Type B pancreatic cell (in vitro differentiated cells): ENCODE measurements at regions not wholly inside any gene's neighbourhood (a gene's known extent, or its start where the extent isn't known, plus 50 kb on each side); places are given as distances from the start of the nearest gene placed in this dataset.
"Not testable (repeated sequence)": the region's sequence is repeated elsewhere in the genome, so short reads cannot be mapped to it uniquely, and the experiment has no call there.

Experiments
- DNase-seq: peaks from one replicate; pipeline ENCODE4 v3.0.0; 2021; ENCODE audit warnings: mixed read lengths; ENCODE audit not compliant: unreplicated experiment; ENCODE audit errors: extremely low spot score
- H3K27ac Mint-ChIP-seq: 2 replicates; pipeline ENCODE4 v1.8.0; 2021; ENCODE audit warnings: mild to moderate bottlenecking, mixed read lengths
- H3K27me3 Mint-ChIP-seq: 2 replicates; pipeline ENCODE4 v1.8.0; 2021; ENCODE audit warnings: mixed read lengths
- H3K36me3 Mint-ChIP-seq: 2 replicates; pipeline ENCODE4 v1.8.0; 2021; ENCODE audit warnings: mixed read lengths
- H3K4me1 Mint-ChIP-seq: one replicate; pipeline ENCODE4 v1.8.0; 2021; ENCODE audit warnings: mixed read lengths; ENCODE audit not compliant: unreplicated experiment
- H3K4me3 Mint-ChIP-seq: 2 replicates; pipeline ENCODE4 v1.8.0; 2021; ENCODE audit warnings: mild to moderate bottlenecking, mixed read lengths
- H3K9me3 Mint-ChIP-seq: 2 replicates; pipeline ENCODE4 v1.8.0; 2021; ENCODE audit warnings: mixed read lengths
- TF ChIP-seq, protein P1 (sequence below): fragments of 200-600 bp; sonication (generic); conservative IDR thresholded peaks from 2 replicates; pipeline ENCODE4 v1.5.0; 2021; ENCODE audit warnings: antibody characterized with exemption, mild to moderate bottlenecking

DNA sequence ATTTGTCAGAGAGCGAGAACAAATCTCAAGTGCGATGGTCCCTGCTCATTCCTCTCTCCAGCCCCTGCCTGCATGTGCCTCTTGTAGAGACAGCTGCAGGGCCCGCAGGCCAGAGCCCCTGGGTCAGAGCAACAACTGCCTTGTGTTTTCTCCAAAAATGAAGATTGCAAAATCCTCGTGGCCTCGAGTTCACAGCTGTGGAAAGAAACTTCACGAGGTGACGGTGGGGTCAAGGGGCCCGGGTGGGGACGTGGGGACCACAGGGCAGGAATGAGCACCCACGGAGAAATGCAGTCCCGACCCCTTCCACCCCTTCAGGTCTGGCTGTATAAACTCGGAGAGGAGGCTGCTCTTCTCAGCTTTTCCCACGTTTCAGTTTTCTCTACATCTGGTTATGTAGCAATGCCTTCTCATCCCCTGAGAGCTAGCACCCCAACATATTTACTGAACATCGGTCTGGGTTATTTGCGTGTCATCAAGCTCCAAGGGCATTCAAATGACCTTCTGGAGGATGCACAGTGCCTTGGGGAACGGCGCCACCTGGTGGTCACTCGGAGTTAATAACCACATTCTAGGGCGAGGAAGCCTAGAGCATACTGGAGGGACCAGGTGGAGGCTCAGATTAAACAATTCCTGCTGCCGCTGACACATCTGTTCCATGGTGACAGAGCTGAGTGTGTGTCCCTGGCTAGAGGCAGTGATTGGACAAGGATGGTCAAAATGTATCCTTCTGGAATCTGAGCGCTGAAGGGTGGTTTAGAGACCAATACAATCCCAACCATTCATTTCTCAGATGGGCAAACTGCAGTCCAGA is 91.4 kb upstream of the CYRIA start:
- peak overlapping the region; percentile 38 for H3K27ac Mint-ChIP-seq
- TF ChIP-seq, protein P1, sequence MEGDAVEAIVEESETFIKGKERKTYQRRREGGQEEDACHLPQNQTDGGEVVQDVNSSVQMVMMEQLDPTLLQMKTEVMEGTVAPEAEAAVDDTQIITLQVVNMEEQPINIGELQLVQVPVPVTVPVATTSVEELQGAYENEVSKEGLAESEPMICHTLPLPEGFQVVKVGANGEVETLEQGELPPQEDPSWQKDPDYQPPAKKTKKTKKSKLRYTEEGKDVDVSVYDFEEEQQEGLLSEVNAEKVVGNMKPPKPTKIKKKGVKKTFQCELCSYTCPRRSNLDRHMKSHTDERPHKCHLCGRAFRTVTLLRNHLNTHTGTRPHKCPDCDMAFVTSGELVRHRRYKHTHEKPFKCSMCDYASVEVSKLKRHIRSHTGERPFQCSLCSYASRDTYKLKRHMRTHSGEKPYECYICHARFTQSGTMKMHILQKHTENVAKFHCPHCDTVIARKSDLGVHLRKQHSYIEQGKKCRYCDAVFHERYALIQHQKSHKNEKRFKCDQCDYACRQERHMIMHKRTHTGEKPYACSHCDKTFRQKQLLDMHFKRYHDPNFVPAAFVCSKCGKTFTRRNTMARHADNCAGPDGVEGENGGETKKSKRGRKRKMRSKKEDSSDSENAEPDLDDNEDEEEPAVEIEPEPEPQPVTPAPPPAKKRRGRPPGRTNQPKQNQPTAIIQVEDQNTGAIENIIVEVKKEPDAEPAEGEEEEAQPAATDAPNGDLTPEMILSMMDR, result peak; percentile 97
- no peak overlapping the region for H3K4me3 Mint-ChIP-seq
- peaks cover 9% of the 10 kb centered on the region for H3K27me3 Mint-ChIP-seq
- H3K9me3 Mint-ChIP-seq, result peaks cover 6% of the 10 kb centered on the region
- DNase-seq, result peak; percentile 82
- no peaks in the 10 kb centered on the region for H3K36me3 Mint-ChIP-seq
- peaks cover 4% of the 10 kb centered on the region for H3K4me1 Mint-ChIP-seq

DNA sequence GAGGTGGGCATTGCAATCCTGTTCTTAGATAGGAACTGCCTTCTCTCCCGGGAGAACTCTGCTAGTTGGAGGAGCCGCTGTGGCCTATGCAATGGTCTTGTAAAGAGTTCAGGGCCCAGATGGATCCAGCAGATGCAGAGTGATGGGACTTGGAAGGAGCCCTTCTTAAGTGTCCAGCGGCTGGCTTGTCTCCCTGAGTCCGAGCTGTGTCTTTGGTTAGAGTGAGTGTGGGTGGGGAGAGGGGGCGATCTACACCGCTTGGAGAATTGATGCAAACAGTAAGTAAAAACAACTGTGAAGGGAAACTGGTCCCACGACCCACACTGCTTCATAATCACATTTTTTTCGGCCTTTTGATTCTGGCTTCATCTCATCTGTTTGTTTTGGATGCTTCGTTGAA is 89.8 kb upstream of the CYRIA start:
- peaks cover 9% of the 10 kb centered on the region for H3K27me3 Mint-ChIP-seq

GRCh38 chr2:16753025-16753424 is 87.4 kb upstream of the CYRIA start:
- H3K4me1 Mint-ChIP-seq, DNase-seq, H3K27ac Mint-ChIP-seq, H3K9me3 Mint-ChIP-seq, H3K4me3 Mint-ChIP-seq, H3K36me3 Mint-ChIP-seq, H3K27me3 Mint-ChIP-seq: not testable (repeated sequence)

More for the DNA sequence above, 89.8 kb upstream of the CYRIA start:
- H3K9me3 Mint-ChIP-seq, result peaks cover 6% of the 10 kb centered on the region
- no peaks in the 10 kb centered on the region for H3K36me3 Mint-ChIP-seq
- H3K27ac Mint-ChIP-seq, result no peak overlapping the region
- H3K4me3 Mint-ChIP-seq, result no peak overlapping the region
- H3K4me1 Mint-ChIP-seq, result peaks cover 4% of the 10 kb centered on the region
- TF ChIP-seq, protein P1, result no peak
- DNase-seq, result no peak

GRCh38 chr2:16750925-16751214 is 85.2 kb upstream of the CYRIA start:
- H3K36me3 Mint-ChIP-seq, H3K4me1 Mint-ChIP-seq, H3K27me3 Mint-ChIP-seq, DNase-seq, H3K4me3 Mint-ChIP-seq, H3K9me3 Mint-ChIP-seq, H3K27ac Mint-ChIP-seq: not testable (repeated sequence)

DNA sequence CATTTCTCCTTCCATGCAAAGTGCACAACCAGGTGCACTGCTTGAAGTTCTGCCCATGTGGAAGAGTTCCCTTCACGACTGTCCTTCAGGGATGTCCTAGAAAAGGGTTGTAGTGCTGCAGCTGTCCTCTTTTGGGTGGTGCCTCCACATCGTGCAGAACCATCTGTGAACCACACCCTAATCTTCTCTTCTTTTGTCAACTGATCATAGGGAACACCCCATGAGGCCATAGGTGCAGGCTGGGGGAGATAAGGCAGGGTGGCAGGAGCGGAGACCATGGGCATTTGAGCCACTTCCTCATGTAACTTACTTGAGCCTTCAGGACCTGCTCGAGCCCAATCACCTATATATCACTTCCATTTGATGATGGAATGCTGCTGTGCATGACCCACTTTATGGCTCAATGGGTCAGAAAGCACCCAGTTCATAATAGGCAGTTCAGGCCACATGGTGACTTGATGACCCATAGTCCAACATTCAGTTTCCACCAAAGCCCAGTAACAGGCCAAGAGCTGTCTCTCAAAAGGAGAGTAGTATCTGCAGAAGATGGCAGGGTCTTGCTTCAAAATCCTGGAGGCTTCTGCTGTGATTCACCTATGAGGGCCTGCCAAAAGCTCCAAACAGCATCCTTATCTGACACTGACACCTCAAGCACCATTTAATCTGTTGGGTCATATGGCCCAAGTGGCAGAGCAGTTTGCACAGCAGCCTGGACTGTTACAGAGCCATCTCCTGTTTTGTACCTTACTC is 84.7 kb upstream of the CYRIA start:
- no peaks in the 10 kb centered on the region for H3K36me3 Mint-ChIP-seq
- no peak overlapping the region for H3K27ac Mint-ChIP-seq
- H3K4me1 Mint-ChIP-seq, result no peaks in the 10 kb centered on the region
- DNase-seq, result no peak
- TF ChIP-seq, protein P1, result no peak
- H3K27me3 Mint-ChIP-seq, result peaks cover 12% of the 10 kb centered on the region
- peaks cover 6% of the 10 kb centered on the region for H3K9me3 Mint-ChIP-seq
- no peak overlapping the region for H3K4me3 Mint-ChIP-seq

DNA sequence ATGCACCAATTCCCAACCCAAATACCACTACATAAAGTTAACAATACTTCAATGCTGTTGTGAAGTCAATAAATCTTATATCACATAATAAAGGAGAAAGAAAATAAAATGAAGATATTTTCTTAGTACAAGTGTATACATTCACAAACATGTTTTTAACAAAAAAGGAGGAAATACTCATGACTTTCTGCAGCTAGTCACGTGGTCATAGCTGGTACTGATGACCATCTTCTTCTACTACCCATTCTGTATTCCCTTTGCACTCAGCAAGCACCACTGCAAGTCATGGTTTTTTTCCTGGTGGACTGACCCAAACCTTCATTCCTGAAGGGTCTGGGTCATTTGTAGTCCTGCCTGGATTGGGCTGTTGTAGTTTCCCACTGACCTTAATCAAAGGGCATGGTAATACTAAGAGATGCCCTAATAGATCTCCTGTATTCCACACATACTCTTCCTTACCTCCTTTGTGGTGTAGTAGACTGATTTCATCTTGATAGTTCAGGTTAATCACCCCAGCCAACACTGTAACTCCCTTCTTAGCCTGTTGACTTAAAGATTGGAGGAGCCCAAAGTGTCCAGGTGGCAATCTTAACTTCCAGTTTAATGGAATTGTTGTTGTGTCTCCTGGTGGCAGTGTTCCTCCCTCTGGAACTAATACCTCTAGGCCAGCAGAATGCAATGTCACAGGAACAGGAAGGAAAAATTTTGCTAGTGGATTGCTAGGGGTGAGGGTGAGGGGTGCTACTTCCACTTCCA is 83.1 kb upstream of the CYRIA start:
- not testable (repeated sequence) for H3K4me1 Mint-ChIP-seq, H3K36me3 Mint-ChIP-seq, H3K27ac Mint-ChIP-seq, H3K27me3 Mint-ChIP-seq, H3K4me3 Mint-ChIP-seq, H3K9me3 Mint-ChIP-seq, DNase-seq

DNA sequence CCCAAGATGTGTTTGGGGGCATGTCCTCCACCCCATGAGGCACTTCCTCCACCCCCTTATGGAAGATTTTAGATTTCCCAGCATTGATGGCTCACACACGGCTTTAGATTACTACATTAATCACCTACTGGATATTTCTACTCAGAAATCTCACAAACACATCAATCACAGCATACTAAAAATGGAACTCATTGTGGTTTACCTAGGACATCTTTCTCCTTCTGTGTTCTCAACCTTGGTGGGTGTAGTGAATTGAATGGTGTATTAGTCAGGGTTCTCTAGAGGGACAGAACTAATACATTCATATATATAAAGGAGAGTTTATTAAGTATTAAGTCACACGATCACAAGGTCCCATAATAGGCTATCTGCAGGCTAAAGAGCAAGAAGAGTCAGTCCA is 82.1 kb upstream of the CYRIA start:
- TF ChIP-seq, protein P1, result no peak
- H3K27me3 Mint-ChIP-seq, result peaks cover 9% of the 10 kb centered on the region
- no peaks in the 10 kb centered on the region for H3K36me3 Mint-ChIP-seq
- no peak overlapping the region for H3K27ac Mint-ChIP-seq
- H3K9me3 Mint-ChIP-seq, result peaks cover 4% of the 10 kb centered on the region
- H3K4me3 Mint-ChIP-seq, result no peak overlapping the region
- DNase-seq, result no peak
- H3K4me1 Mint-ChIP-seq, result no peaks in the 10 kb centered on the region
